Astrocyte of the hippocampus (primary cell): ENCODE measurements at regions not wholly inside any gene's neighbourhood (a gene's known extent, or its start where the extent isn't known, plus 50 kb on each side); places are given as distances from the start of the nearest gene placed in this dataset.
"Not testable (repeated sequence)": the region's sequence is repeated elsewhere in the genome, so short reads cannot be mapped to it uniquely, and the experiment has no call there.

Experiments
- DNase-seq: peaks from one replicate; pipeline ENCODE4 v3.0.0; 2011; ENCODE audit warnings: low read depth, low spot score

GRCh38 chrX:1059576-1060561 lies 152.6 kb downstream of the CRLF2 start:
- DNase-seq, result no peak

DNA sequence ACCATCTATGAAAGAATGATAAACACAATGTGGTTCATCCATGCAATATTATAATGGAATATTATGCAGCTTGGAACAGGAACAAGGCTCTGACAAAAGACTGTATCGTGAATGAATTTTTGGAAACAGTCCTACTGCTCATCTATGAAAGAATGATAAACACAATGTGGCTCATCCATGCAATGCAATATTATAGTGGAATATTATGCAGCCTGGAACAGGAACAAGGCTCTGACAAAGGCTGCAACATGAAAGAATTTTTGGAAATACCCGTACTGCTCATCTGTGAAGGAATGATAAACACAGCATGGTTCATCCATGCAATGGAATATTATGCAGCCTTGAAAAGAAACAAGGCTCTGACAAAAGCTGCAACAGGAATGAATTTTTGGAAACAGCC lies 158.8 kb downstream of the CRLF2 start:
- not testable (repeated sequence) for DNase-seq

DNA sequence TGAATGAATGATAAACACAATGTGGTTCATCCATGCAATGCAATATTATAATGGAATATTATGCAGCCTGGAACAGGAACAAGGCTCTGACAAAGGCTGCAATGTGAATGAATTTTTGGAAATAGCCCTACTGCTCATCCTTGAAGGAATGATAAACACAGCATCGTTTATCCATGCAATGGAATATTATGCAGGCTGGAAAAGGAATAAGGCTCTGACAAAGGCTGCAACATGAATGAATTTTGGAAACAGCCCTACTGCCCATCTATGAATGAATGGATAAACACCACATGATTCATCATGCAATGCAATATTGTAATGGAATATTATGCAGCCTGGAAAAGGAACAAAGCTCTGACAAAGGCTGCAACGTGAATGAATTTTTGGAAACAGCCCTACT lies 159.4 kb downstream of the CRLF2 start:
- no peak for DNase-seq

GRCh38 chrX:1052021-1052420 lies 160.4 kb downstream of the CRLF2 start:
- DNase-seq, result no peak

DNA sequence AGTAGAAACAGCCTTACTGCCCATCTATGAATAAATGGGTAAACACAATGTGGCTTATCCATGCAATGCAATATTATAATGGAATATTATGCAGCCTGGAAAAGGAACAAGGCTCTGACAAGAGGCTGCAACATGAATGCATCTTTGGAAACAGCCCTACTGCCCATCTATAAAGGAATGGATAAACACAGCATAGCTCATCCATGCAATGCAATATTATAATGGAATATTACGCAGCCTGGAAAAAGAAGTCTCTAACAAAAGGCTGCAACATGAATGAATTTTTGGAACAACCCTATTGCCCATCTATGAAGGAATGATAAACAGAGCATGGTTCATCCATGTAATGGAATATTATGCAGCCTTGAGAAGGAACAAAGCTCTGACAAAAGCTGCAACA lies 161.0 kb downstream of the CRLF2 start:
- no peak for DNase-seq

DNA sequence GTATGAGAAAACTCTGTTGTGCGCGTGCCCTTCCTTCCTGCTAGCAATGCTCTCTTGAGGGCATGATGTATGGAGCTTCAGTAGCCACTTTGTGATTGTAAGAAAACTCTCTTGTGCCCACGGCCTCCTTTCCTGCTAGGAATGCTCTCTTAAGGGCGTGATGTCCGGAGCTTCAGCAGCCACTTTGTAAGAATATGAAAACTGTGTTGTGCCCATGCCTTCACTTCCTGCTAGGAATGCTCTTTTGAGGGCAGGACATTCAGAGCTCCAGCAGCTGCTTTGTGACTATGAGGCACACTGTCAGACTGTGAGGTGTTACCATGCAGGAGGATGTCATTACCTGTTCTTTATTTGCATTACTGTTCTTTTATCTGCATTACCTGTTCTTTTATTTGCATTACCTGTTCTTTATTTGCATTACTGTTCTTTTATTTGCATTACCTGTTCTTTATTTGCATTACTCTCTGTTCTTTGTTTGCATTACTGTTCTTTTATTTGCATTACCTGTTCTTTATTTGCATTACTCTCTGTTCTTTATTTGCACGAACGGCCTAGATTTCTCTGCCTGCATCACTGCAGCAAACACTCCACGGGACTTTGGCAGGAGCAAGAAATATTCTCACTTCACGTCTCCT lies 166.7 kb downstream of the CRLF2 start:
- no peak for DNase-seq

DNA sequence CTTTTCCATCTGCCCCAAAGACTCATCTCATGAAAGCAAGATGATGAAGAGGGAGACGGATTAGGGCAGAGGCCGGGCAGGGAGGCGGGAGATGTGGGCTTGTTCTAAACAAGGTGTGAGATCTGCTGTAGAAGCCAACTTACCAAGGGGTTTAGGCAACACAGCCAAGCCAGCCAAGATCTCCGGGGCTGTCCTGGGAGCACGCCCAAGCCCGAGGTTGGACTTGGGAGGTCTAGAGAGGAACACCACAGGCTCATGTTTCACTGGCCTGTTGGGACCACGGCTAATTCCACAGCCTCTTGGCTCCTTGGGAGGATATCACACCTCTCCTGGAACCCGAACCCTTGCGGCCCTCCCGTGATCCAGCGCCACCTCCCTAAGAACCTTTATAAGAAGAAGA lies 171.4 kb downstream of the CRLF2 start:
- no peak for DNase-seq

GRCh38 chrX:1035931-1036330 lies 176.5 kb downstream of the CRLF2 start:
- DNase-seq, result not testable (repeated sequence)

GRCh38 chrX:1035206-1035605 lies 177.2 kb downstream of the CRLF2 start:
- DNase-seq, result no peak

DNA sequence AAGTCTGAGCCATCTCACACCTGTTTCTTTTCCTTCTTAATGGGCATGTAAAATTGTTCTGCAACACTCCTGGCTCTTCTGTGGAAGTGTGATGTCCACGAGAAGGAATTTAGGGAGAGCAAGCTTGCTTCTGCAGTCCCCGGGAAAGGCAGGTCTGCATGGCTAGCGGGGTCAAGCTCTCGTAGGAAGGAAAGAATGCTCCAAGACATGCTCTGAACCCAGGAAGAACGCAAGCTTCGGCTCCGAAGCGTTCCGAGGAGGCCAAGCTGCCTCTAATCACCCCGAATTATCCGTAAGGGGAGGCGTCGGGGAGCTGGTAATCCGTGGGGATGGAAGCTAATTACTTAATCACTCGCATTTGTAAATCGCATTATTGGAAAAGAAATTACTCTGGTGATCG lies 177.7 kb downstream of the CRLF2 start:
- no peak for DNase-seq

DNA sequence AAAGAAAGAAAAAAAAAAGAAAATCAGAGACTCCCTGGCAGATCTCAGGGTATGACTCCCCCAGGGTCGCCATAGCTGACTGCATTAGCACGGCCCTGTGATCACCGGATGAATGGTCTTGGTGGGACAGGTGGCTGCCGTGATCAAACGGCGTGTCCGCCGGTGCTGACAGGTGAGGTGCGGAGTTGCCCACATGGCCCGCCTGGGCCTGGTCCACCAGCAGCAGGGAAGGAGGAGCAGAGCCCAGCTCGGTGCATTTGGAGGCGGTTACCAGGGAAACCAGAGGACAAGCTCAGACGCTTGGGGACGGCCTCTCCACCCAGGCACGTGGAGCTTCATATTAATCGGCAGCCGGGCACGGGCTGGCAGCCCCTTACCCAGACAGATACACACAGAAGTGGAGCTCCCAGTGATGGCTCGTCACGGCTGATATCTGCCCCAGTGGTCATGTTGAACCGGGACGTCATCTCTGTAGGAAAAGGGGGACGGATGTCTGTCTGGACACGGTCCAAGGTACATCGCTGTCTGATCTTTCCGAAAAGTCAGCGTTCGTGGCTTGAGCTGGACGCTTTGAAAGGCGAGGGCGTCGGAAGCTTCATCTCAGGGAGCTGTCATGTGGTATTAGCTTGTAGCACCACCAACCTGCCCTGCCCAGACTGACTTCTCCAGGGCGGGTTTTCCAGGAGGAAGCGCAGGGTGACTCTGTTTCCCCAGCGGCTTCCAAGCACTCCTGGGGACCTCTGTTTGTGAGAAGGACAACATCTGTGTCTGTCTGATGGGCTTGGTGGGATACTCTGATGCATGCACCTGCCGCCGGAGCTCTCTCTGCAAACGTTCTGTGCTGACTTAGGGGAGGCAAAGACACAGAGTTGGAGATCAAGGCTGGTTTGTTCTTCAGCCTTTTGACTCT lies 180.7 kb downstream of the CRLF2 start:
- DNase-seq, result no peak

DNA sequence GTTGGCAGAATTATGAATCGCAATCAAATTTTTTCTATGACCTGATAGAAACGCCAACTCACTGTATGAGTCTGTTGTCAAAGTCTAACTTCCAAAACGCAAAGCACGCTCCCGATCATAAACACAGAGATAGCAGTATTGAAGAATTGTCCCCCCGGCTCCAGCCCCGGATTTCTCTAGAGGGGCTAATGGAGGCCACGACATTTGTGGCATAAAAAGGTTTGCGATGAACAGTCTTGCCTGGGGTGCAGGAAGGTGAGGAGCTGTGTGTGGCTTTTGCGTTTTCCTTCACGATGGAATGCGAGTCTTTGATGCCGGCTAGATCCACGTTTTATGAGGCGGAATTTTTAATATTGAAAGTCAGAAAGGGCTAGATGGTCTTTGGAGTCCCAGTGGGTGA lies 183.0 kb downstream of the CRLF2 start:
- no peak for DNase-seq

- DNase-seq, result no peak
Observed at GRCh38 chrX:1027680-1028079, 184.8 kb downstream of the CRLF2 start.

GRCh38 chrX:1027133-1027532 lies 185.3 kb downstream of the CRLF2 start:
- DNase-seq, result no peak

- no peak for DNase-seq
Observed at GRCh38 chrX:1026263-1027015, 186.0 kb downstream of the CRLF2 start.

GRCh38 chrX:1025413-1025812 lies 187.0 kb downstream of the CRLF2 start:
- no peak for DNase-seq

- DNase-seq, result no peak
Observed at GRCh38 chrX:1023676-1024075, 188.8 kb downstream of the CRLF2 start.

- not testable (repeated sequence) for DNase-seq
Observed at GRCh38 chrX:1021314-1021993, 191.0 kb downstream of the CRLF2 start.

GRCh38 chrX:1020634-1021166 lies 191.7 kb downstream of the CRLF2 start:
- DNase-seq, result no peak

DNA sequence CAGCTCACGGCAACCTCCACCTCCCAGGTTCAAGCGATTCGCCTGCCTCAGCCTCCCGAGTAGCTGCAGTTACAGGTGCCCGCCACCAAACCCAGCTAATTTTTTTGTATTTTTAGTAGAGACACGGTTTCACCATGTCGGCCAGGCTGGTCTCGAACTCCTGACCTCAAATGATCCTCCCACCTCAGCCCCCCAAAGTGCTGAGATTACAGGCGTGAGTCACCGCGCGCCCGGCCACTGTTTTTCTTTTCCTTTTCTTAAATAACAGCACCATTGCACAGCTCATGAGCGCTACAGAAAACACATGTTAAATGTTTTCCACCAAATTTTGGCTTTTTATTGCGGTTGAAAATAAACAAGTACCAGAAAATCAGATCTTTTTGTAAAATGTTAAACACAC lies 195.5 kb downstream of the CRLF2 start:
- DNase-seq, result not testable (repeated sequence)
